Mesothelial cell of epicardium (in vitro differentiated cells): ENCODE measurements at regions not wholly inside any gene's neighbourhood (a gene's known extent, or its start where the extent isn't known, plus 50 kb on each side); places are given as distances from the start of the nearest gene placed in this dataset.
A peak's percentile ranks its signal among the peaks of the same experiment; 100 is the strongest.

Experiments used
- DNase-seq, 2 experiments: peaks; one replicate each; pipeline ENCODE4 v3.0.0; 2021; ENCODE audit warnings: low spot score in 2 of 2; ENCODE audit not compliant: unreplicated experiment in 2 of 2
- H3K27ac Mint-ChIP-seq: 2 replicates; pipeline ENCODE4 v1.8.0; 2021; ENCODE audit warnings: mixed read lengths
- H3K27me3 Mint-ChIP-seq: 2 replicates; pipeline ENCODE4 v1.8.0; 2021; ENCODE audit warnings: low read depth, mixed read lengths
- H3K36me3 Mint-ChIP-seq: 2 replicates; pipeline ENCODE4 v1.8.0; 2021; ENCODE audit warnings: mixed read lengths
- H3K4me1 Mint-ChIP-seq: 2 replicates; pipeline ENCODE4 v1.8.0; 2021; ENCODE audit warnings: mixed read lengths
- H3K4me3 Mint-ChIP-seq: 2 replicates; pipeline ENCODE4 v1.8.0; 2021; ENCODE audit warnings: mild to moderate bottlenecking, moderate library complexity, mixed read lengths
- H3K9me3 Mint-ChIP-seq: 2 replicates; pipeline ENCODE4 v1.8.0; 2021; ENCODE audit warnings: mixed read lengths
- CTCF ChIP-seq: fragments of 200-600 bp; sonication (generic); IDR thresholded peaks from one replicate; pipeline ENCODE4 v1.5.0; 2021; ENCODE audit warnings: antibody characterized with exemption; ENCODE audit not compliant: unreplicated experiment

GRCh38 chr5:143898916-143899591 lies 87.1 kb downstream of the HMHB1 start:
- no peak overlapping the region for H3K4me3 Mint-ChIP-seq
- DNase-seq: no peak
- H3K4me1 Mint-ChIP-seq: peaks cover 33% of the 10 kb centered on the region
- no peaks in the 10 kb centered on the region for H3K36me3 Mint-ChIP-seq
- H3K27ac Mint-ChIP-seq: peak overlapping the region; percentile 91
- no peak for TF ChIP-seq CTCF
- no peaks in the 10 kb centered on the region for H3K9me3 Mint-ChIP-seq
- peaks cover 10% of the 10 kb centered on the region for H3K27me3 Mint-ChIP-seq

GRCh38 chr5:143908959-143909358 lies 97.0 kb downstream of the HMHB1 start:
- Mint-ChIP-seq H3K4me3 (no peak overlapping the region), H3K27ac (no peak overlapping the region), H3K4me1 (peaks cover 14% of the 10 kb centered on the region), H3K27me3 (no peaks in the 10 kb centered on the region), H3K9me3 (peaks cover 5% of the 10 kb centered on the region), H3K36me3 (no peaks in the 10 kb centered on the region)
- TF ChIP-seq CTCF: no peak
- no peak for DNase-seq

GRCh38 chr5:143913008-143913752 lies 101.2 kb downstream of the HMHB1 start:
- H3K4me1 Mint-ChIP-seq: peaks cover 20% of the 10 kb centered on the region
- no peak for TF ChIP-seq CTCF
- H3K27me3 Mint-ChIP-seq: no peaks in the 10 kb centered on the region
- no peak overlapping the region for H3K4me3 Mint-ChIP-seq
- no peak overlapping the region for H3K27ac Mint-ChIP-seq
- no peaks in the 10 kb centered on the region for H3K9me3 Mint-ChIP-seq
- no peak for DNase-seq
- H3K36me3 Mint-ChIP-seq: no peaks in the 10 kb centered on the region

GRCh38 chr5:143914756-143915155 lies 102.8 kb downstream of the HMHB1 start:
- no peak for TF ChIP-seq CTCF
- no peak for DNase-seq
- Mint-ChIP-seq H3K27me3 (no peaks in the 10 kb centered on the region), H3K9me3 (no peaks in the 10 kb centered on the region), H3K27ac (peak overlapping the region; percentile 47), H3K4me1 (peaks cover 20% of the 10 kb centered on the region), H3K4me3 (no peak overlapping the region), H3K36me3 (no peaks in the 10 kb centered on the region)

- Mint-ChIP-seq H3K4me1 (peaks cover 22% of the 10 kb centered on the region), H3K27me3 (no peaks in the 10 kb centered on the region), H3K27ac (no peak overlapping the region), H3K4me3 (no peak overlapping the region), H3K9me3 (no peaks in the 10 kb centered on the region), H3K36me3 (no peaks in the 10 kb centered on the region)
- DNase-seq: no peak
- no peak for TF ChIP-seq CTCF
Observed at GRCh38 chr5:143916451-143916850, 104.5 kb downstream of the HMHB1 start.
